GM18511 (cell line): ENCODE measurements at regions not wholly inside any gene's neighbourhood (a gene's known extent, or its start where the extent isn't known, plus 50 kb on each side); places are given as distances from the start of the nearest gene placed in this dataset.
"Not testable (repeated sequence)": the region's sequence is repeated elsewhere in the genome, so short reads cannot be mapped to it uniquely, and the experiment has no call there.

ENCODE experiments used
- ATAC-seq: cut with Tn5 transposase; IDR thresholded peaks from one replicate; pipeline ENCODE4 v1.9.1; 2021; ENCODE audit warnings: mild to moderate bottlenecking, moderate library complexity; ENCODE audit not compliant: unreplicated experiment

GRCh38 chr4:14337892-14338584, 664.2 kb upstream of the CPEB2 start:
- ATAC-seq = no peak

GRCh38 chr4:14338585-14339265, 663.6 kb upstream of the CPEB2 start:
- ATAC-seq = no peak

- ATAC-seq = no peak
Measured at GRCh38 chr4:14339715-14340114, 662.6 kb upstream of the CPEB2 start.

- ATAC-seq = no peak
Measured at GRCh38 chr4:14340321-14340720, 662.0 kb upstream of the CPEB2 start.

GRCh38 chr4:14343961-14344360, 658.3 kb upstream of the CPEB2 start:
- no peak for ATAC-seq

- no peak for ATAC-seq
Measured at GRCh38 chr4:14345356-14345775, 656.9 kb upstream of the CPEB2 start.

- no peak for ATAC-seq
Measured at GRCh38 chr4:14347526-14347925, 654.8 kb upstream of the CPEB2 start.

- no peak for ATAC-seq
Measured at GRCh38 chr4:14348506-14348905, 653.8 kb upstream of the CPEB2 start.

- not testable (repeated sequence) for ATAC-seq
Measured at GRCh38 chr4:14358544-14359160, 643.6 kb upstream of the CPEB2 start.

GRCh38 chr4:14359991-14360390, 642.3 kb upstream of the CPEB2 start:
- ATAC-seq = no peak

GRCh38 chr4:14361084-14361483, 641.2 kb upstream of the CPEB2 start:
- ATAC-seq = no peak

GRCh38 chr4:14362385-14362784, 639.9 kb upstream of the CPEB2 start:
- no peak for ATAC-seq

GRCh38 chr4:14364953-14365536, 637.2 kb upstream of the CPEB2 start:
- no peak for ATAC-seq

GRCh38 chr4:14368391-14368790, 633.9 kb upstream of the CPEB2 start:
- no peak for ATAC-seq

GRCh38 chr4:14371131-14371530, 631.1 kb upstream of the CPEB2 start:
- ATAC-seq = no peak

GRCh38 chr4:14375816-14376215, 626.5 kb upstream of the CPEB2 start:
- ATAC-seq = no peak

GRCh38 chr4:14379183-14379582, 623.1 kb upstream of the CPEB2 start:
- no peak for ATAC-seq

- no peak for ATAC-seq
Measured at GRCh38 chr4:14383652-14384051, 618.6 kb upstream of the CPEB2 start.

- ATAC-seq = no peak
Measured at GRCh38 chr4:14384824-14385223, 617.5 kb upstream of the CPEB2 start.

- no peak for ATAC-seq
Measured at GRCh38 chr4:14386196-14386595, 616.1 kb upstream of the CPEB2 start.

- no peak for ATAC-seq
Measured at GRCh38 chr4:14387647-14388046, 614.6 kb upstream of the CPEB2 start.

GRCh38 chr4:14392378-14392777, 609.9 kb upstream of the CPEB2 start:
- no peak for ATAC-seq
